GM12878 (cell line): ENCODE measurements at regions not wholly inside any gene's neighbourhood (a gene's known extent, or its start where the extent isn't known, plus 50 kb on each side); places are given as distances from the start of the nearest gene placed in this dataset.

Experiments
- ATAC-seq: fragments of 200-7000 bp; cut with Tn5 transposase; 3 replicates; pipeline ENCODE4 v1.9.1; 2020; ENCODE audit warnings: mild to moderate bottlenecking, moderate library complexity
- BruUV-seq: library from RNA; stranded (reverse); fragments of 400-500 nt; replicated peaks from 2 replicates; lab custom pipeline; 2021; lab: Mats Ljungman, UMichigan
- CTCF ChIA-PET: fragments of 300-600 bp; sonication (Branson Sonifier 250); formaldehyde crosslinking; extraction: SDS; loops from one replicate; lab custom pipeline; 2021; ENCODE audit warnings: inconsistent platforms; lab: Yijun Ruan, JAX
- POLR2A ChIA-PET: fragments of 350-600 bp; formaldehyde crosslinking; extraction: SDS; loops from one replicate; lab custom pipeline; 2021; ENCODE audit warnings: inconsistent platforms; lab: Charles Lee
- RAD21 ChIA-PET: fragments of 300-600 bp; sonication (Branson Sonifier 250); formaldehyde crosslinking; loops from one replicate; lab custom pipeline; 2023; ENCODE audit warnings: antibody characterized with exemption; ENCODE audit not compliant: unreplicated experiment; lab: Charles Lee
- SMC1A ChIA-PET: fragments of 300-600 bp; sonication (Branson Sonifier 250); formaldehyde crosslinking; loops from one replicate; lab custom pipeline; 2023; ENCODE audit not compliant: unreplicated experiment, uncharacterized antibody; lab: Charles Lee
- DNase-seq: peaks from one replicate; pipeline ENCODE4 v3.0.0-alpha.2; 2011; ENCODE audit warnings: low read depth, low spot score
- FAIRE-seq: peaks from 3 replicates; lab custom pipeline; 2011; peaks lifted over from hg19 to GRCh38; lab: Jason Lieb, UNC
- H2AFZ ChIP-seq: 2 replicates; pipeline ENCODE4 v1.6.0; 2011; ENCODE audit warnings: low read depth, low read length, control low read depth; ENCODE audit not compliant: control insufficient read depth
- H3K27ac ChIP-seq: 2 replicates; pipeline ENCODE4 v1.5.1; 2011; ENCODE audit warnings: control low read depth; ENCODE audit not compliant: control insufficient read depth, insufficient read depth
- H3K27me3 ChIP-seq, 2 experiments: replicated peaks in 1 of 2; 2 replicates each; pipeline versions ENCODE4 v1.6.0 to v1.6.1; 2011; ENCODE audit warnings: low read length in 1 of 2; ENCODE audit not compliant: control insufficient read depth in 2 of 2, insufficient read depth in 2 of 2
- H3K36me3 ChIP-seq, 2 experiments: 2 replicates each; pipeline ENCODE4 v1.5.1; 2011; ENCODE audit warnings: low read length in 1 of 2; ENCODE audit not compliant: control insufficient read depth in 2 of 2, insufficient read depth in 2 of 2
- H3K4me1 ChIP-seq: 2 replicates; pipeline ENCODE4 v1.6.1; 2011; ENCODE audit warnings: mild to moderate bottlenecking, low read length, moderate library complexity, mixed read lengths; ENCODE audit not compliant: control insufficient read depth, insufficient read depth
- H3K4me2 ChIP-seq: 2 replicates; pipeline ENCODE4 v1.6.0; 2011; ENCODE audit warnings: control low read depth; ENCODE audit not compliant: control insufficient read depth, insufficient read depth
- H3K4me3 ChIP-seq: fragments of 200-600 bp; sonication (generic); 2 replicates; pipeline ENCODE4 v1.5.1; 2016
- H3K79me2 ChIP-seq: 2 replicates; pipeline ENCODE4 v1.6.0; 2011; ENCODE audit warnings: low read length; ENCODE audit not compliant: control insufficient read depth, insufficient read depth
- H3K9ac ChIP-seq: 2 replicates; pipeline ENCODE4 v1.8.0; 2011; ENCODE audit warnings: low read length, control low read depth, mixed read lengths; ENCODE audit not compliant: control insufficient read depth, insufficient read depth
- H3K9me3 ChIP-seq: replicated peaks from 3 replicates; pipeline ENCODE4 v1.5.1; 2011; ENCODE audit warnings: mild to moderate bottlenecking, low read length; ENCODE audit not compliant: control insufficient read depth, insufficient read depth
- H4K20me1 ChIP-seq: 2 replicates; pipeline ENCODE4 v1.6.0; 2011; ENCODE audit not compliant: control insufficient read depth, insufficient read depth
- ATF2 ChIP-seq: IDR thresholded peaks from 2 replicates; pipeline ENCODE4 v1.6.1; 2012; ENCODE audit warnings: low read length, inconsistent platforms
- ATF7 ChIP-seq: fragments of 450-650 bp; IDR thresholded peaks from 2 replicates; pipeline ENCODE4 v1.6.1; 2016; ENCODE audit warnings: low read depth, mild to moderate bottlenecking
- ETV6 ChIP-seq, 2 experiments: fragments of 450-650 bp in 1 of 2; IDR thresholded peaks in 1 of 2; conservative IDR thresholded peaks in 1 of 2; 2 replicates each; pipeline ENCODE4 v1.6.1; 2014; ENCODE audit warnings: antibody characterized with exemption in 1 of 2, borderline replicate concordance in 1 of 2, low read depth in 1 of 2, mild to moderate bottlenecking in 1 of 2, moderate library complexity in 1 of 2
- FOXK2 ChIP-seq: fragments of 450-650 bp; IDR thresholded peaks from 2 replicates; pipeline ENCODE4 v1.6.1; 2017; ENCODE audit warnings: mild to moderate bottlenecking, moderate library complexity
- NR2C1 ChIP-seq: fragments of 450-650 bp; IDR thresholded peaks from 2 replicates; pipeline ENCODE4 v1.6.1; 2017; ENCODE audit warnings: antibody characterized with exemption, mild to moderate bottlenecking, moderate library complexity
- SIX5 ChIP-seq: IDR thresholded peaks from 2 replicates; pipeline ENCODE4 v1.6.1; 2011; ENCODE audit warnings: mild to moderate bottlenecking, low read depth, low read length, moderate library complexity; ENCODE audit not compliant: severe bottlenecking
- SP1 ChIP-seq: IDR thresholded peaks from one replicate; pipeline ENCODE4 v1.6.1; 2011; ENCODE audit warnings: low read depth, low read length
- USF2 ChIP-seq: IDR thresholded peaks from 2 replicates; pipeline ENCODE4 v1.6.1; 2011; ENCODE audit warnings: low read depth, low read length, improper control_type of control experiment, borderline replicate concordance
- WGBS: methylation state at CpG from one replicate; pipeline ENCODE4 v1.1.6; 2016; ENCODE audit warnings: low lambda C conversion rate; ENCODE audit not compliant: insufficient replicate concordance, insufficient coverage; ENCODE audit errors: missing lambda C conversion rate; 5-methylcytosine and 5-hydroxymethylcytosine counted together
- in situ Hi-C: fragments of 300-500 bp; cut with MboI; formaldehyde crosslinking; loops from 9 replicates; pipeline ENCODE4 v1.14.3; 2018; ENCODE audit warnings: mixed read lengths
- intact Hi-C: fragments of 100-400 bp; cut with micrococcal nuclease; formaldehyde crosslinking; loops from one replicate; pipeline ENCODE4 v1.14.2; 2022; ENCODE audit not compliant: unreplicated experiment
- TF ChIP-seq, protein P1 (sequence below): fragments of 450-650 bp; IDR thresholded peaks from 2 replicates; pipeline ENCODE4 v1.6.1; 2014; ENCODE audit warnings: mild to moderate bottlenecking
- TF ChIP-seq, protein P2 (sequence below): IDR thresholded peaks from 2 replicates; pipeline ENCODE4 v1.6.1; 2011; ENCODE audit warnings: mild to moderate bottlenecking, low read depth, low read length, moderate library complexity; ENCODE audit not compliant: insufficient replicate concordance

- Histone ChIP-seq H3K9ac (no peak overlapping the region), H2AFZ (no peak overlapping the region), H3K36me3 (no peaks in the 10 kb centered on the region), H3K79me2 (no peaks in the 10 kb centered on the region), H3K27ac (no peak overlapping the region), H3K27me3 (peaks cover 0 to 1% of the 10 kb centered on the region in 2 experiments; a peak in 1 of 4 replicates), H3K4me2 (no peak overlapping the region), H3K4me1 (no peaks in the 10 kb centered on the region), H3K4me3 (no peak overlapping the region), H4K20me1 (no peaks in the 10 kb centered on the region)
- FAIRE-seq (no peak), ATAC-seq (no peak), DNase-seq (no peak)
- BruUV-seq, result no TSS peak
- WGBS, result 35% methylated on average over 7 of the region's 7 CpGs
- ChIA-PET SMC1A (no interaction called here), POLR2A (no interaction called here)
- in situ Hi-C loops (no loop called here), intact Hi-C loops (no loop called here)
- TF ChIP-seq, protein P1, sequence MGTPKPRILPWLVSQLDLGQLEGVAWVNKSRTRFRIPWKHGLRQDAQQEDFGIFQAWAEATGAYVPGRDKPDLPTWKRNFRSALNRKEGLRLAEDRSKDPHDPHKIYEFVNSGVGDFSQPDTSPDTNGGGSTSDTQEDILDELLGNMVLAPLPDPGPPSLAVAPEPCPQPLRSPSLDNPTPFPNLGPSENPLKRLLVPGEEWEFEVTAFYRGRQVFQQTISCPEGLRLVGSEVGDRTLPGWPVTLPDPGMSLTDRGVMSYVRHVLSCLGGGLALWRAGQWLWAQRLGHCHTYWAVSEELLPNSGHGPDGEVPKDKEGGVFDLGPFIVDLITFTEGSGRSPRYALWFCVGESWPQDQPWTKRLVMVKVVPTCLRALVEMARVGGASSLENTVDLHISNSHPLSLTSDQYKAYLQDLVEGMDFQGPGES, result no peak
- TF ChIP-seq ATF2 (no peak), ATF7 (no peak), USF2 (no peak), SP1 (no peak), NR2C1 (no peak), ETV6 (conservative IDR thresholded peaks at IDR 0.05 in 1 of 2, IDR thresholded peaks at IDR 0.05 in 1 of 2; ENCODE audit: borderline replicate concordance in 1 of 2, low read depth in 1 of 2) (no peak), FOXK2 (no peak), SIX5 (no peak)
- TF ChIP-seq, protein P2, sequence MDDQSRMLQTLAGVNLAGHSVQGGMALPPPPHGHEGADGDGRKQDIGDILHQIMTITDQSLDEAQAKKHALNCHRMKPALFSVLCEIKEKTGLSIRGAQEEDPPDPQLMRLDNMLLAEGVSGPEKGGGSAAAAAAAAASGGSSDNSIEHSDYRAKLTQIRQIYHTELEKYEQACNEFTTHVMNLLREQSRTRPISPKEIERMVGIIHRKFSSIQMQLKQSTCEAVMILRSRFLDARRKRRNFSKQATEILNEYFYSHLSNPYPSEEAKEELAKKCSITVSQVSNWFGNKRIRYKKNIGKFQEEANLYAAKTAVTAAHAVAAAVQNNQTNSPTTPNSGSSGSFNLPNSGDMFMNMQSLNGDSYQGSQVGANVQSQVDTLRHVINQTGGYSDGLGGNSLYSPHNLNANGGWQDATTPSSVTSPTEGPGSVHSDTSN, result no peak
- TF ChIP-seq, all 136 proteins: peak for 0
- ChIA-PET RAD21 (no interaction called here), CTCF (interaction anchor here (1.1 to 2.8 kb wide), 2 partner anchors 16 to 88 kb away, joined by 3 to 12 read pairs; no protein-coding TSS in a partner anchor)
- no peaks in the 10 kb centered on the region for H3K9me3 ChIP-seq
Measured at GRCh38 chr11:45754741-45755140, 50.2 kb upstream of the SLC35C1 start.
